ENCODE measurements at regions not wholly inside any gene's neighbourhood (a gene's known extent, or its start where the extent isn't known, plus 50 kb on each side); places are given as distances from the start of the nearest gene placed in this dataset.

- no peak for DNase-seq (ENCODE audit: low read depth)
- no peak for TF ChIP-seq CTCF (IDR thresholded peaks at IDR 0.05; ENCODE audit: insufficient read depth, low read length, poor library complexity, severe bottlenecking)
- no peaks in the 10 kb centered on the region for H3K36me3 ChIP-seq (ENCODE audit: control insufficient read depth, insufficient read depth, low read length)
Observed at GRCh38 chr11:111114091-111114490, 131.4 kb upstream of the POU2AF2 start.

GRCh38 chr11:111112614-111113013 lies 132.9 kb upstream of the POU2AF2 start:
- Histone ChIP-seq H3K4me3 (ENCODE audit: low read depth, low read length) (no peak overlapping the region), H3K27me3 (ENCODE audit: control insufficient read depth, insufficient read depth, low read length) (no peaks in the 10 kb centered on the region), H3K36me3 (ENCODE audit: control insufficient read depth, insufficient read depth, low read length) (no peaks in the 10 kb centered on the region)
- DNase-seq (ENCODE audit: low read depth), result no peak
- no peak for TF ChIP-seq CTCF (IDR thresholded peaks at IDR 0.05; ENCODE audit: insufficient read depth, low read length, poor library complexity, severe bottlenecking)

More at GRCh38 chr11:111114091-111114490, 131.4 kb upstream of the POU2AF2 start:
- Histone ChIP-seq H3K27me3 (ENCODE audit: control insufficient read depth, insufficient read depth, low read length) (no peaks in the 10 kb centered on the region), H3K4me3 (ENCODE audit: low read depth, low read length) (no peak overlapping the region)

GRCh38 chr11:111107501-111107900 lies 138.0 kb upstream of the POU2AF2 start:
- no peak for DNase-seq (ENCODE audit: low read depth)
- no peaks in the 10 kb centered on the region for H3K27me3 ChIP-seq (ENCODE audit: control insufficient read depth, insufficient read depth, low read length)
- no peaks in the 10 kb centered on the region for H3K36me3 ChIP-seq (ENCODE audit: control insufficient read depth, insufficient read depth, low read length)
- TF ChIP-seq CTCF (IDR thresholded peaks at IDR 0.05; ENCODE audit: insufficient read depth, low read length, poor library complexity, severe bottlenecking), result no peak
- no peak overlapping the region for H3K4me3 ChIP-seq (ENCODE audit: low read depth, low read length)

- no peak overlapping the region for H3K4me3 ChIP-seq (ENCODE audit: low read depth, low read length)
- TF ChIP-seq CTCF (IDR thresholded peaks at IDR 0.05; ENCODE audit: insufficient read depth, low read length, poor library complexity, severe bottlenecking), result no peak
- no peaks in the 10 kb centered on the region for H3K36me3 ChIP-seq (ENCODE audit: control insufficient read depth, insufficient read depth, low read length)
- H3K27me3 ChIP-seq (ENCODE audit: control insufficient read depth, insufficient read depth, low read length), result no peaks in the 10 kb centered on the region
- no peak for DNase-seq (ENCODE audit: low read depth)
Observed at GRCh38 chr11:111106641-111107040, 138.9 kb upstream of the POU2AF2 start.

- Histone ChIP-seq H3K27me3 (ENCODE audit: control insufficient read depth, insufficient read depth, low read length) (no peaks in the 10 kb centered on the region), H3K4me3 (ENCODE audit: low read depth, low read length) (no peak overlapping the region), H3K36me3 (ENCODE audit: control insufficient read depth, insufficient read depth, low read length) (no peaks in the 10 kb centered on the region)
- TF ChIP-seq CTCF (IDR thresholded peaks at IDR 0.05; ENCODE audit: insufficient read depth, low read length, poor library complexity, severe bottlenecking), result no peak
- DNase-seq (ENCODE audit: low read depth), result no peak
Observed at GRCh38 chr11:111105566-111105965, 140.0 kb upstream of the POU2AF2 start.

GRCh38 chr11:111104185-111104584 lies 141.3 kb upstream of the POU2AF2 start:
- TF ChIP-seq CTCF (IDR thresholded peaks at IDR 0.05; ENCODE audit: insufficient read depth, low read length, poor library complexity, severe bottlenecking), result no peak
- Histone ChIP-seq H3K4me3 (ENCODE audit: low read depth, low read length) (no peak overlapping the region), H3K27me3 (ENCODE audit: control insufficient read depth, insufficient read depth, low read length) (no peaks in the 10 kb centered on the region), H3K36me3 (ENCODE audit: control insufficient read depth, insufficient read depth, low read length) (no peaks in the 10 kb centered on the region)
- DNase-seq (ENCODE audit: low read depth), result no peak
